ENCODE measurements at regions not wholly inside any gene's neighbourhood (a gene's known extent, or its start where the extent isn't known, plus 50 kb on each side); places are given as distances from the start of the nearest gene placed in this dataset.

DNA sequence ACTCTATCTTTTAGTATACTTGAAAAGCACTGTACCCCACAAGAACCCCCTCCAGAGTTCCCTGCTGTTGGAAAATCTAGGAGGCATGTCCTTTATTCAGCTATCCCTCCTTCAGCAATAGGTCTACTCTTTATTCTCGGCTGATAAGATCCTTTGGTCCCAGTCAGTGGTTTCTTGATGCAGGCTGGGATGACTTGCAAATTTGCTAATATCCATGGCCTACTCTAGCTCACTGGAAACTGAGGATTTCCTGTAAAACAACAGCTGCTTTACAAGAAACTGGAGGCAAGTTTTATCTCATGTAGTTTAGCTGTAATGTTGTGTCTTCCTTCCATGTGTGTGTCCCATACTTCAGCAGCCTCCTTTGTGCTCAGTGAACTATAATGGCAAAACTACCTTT is 183.9 kb upstream of the SCN7A start:
- no peak for DNase-seq (ENCODE audit: low spot score)
- TF ChIP-seq, protein P1, sequence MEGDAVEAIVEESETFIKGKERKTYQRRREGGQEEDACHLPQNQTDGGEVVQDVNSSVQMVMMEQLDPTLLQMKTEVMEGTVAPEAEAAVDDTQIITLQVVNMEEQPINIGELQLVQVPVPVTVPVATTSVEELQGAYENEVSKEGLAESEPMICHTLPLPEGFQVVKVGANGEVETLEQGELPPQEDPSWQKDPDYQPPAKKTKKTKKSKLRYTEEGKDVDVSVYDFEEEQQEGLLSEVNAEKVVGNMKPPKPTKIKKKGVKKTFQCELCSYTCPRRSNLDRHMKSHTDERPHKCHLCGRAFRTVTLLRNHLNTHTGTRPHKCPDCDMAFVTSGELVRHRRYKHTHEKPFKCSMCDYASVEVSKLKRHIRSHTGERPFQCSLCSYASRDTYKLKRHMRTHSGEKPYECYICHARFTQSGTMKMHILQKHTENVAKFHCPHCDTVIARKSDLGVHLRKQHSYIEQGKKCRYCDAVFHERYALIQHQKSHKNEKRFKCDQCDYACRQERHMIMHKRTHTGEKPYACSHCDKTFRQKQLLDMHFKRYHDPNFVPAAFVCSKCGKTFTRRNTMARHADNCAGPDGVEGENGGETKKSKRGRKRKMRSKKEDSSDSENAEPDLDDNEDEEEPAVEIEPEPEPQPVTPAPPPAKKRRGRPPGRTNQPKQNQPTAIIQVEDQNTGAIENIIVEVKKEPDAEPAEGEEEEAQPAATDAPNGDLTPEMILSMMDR (IDR thresholded peaks at IDR 0.05), result no peak
- H3K27me3 ChIP-seq, result no peaks in the 10 kb centered on the region

DNA sequence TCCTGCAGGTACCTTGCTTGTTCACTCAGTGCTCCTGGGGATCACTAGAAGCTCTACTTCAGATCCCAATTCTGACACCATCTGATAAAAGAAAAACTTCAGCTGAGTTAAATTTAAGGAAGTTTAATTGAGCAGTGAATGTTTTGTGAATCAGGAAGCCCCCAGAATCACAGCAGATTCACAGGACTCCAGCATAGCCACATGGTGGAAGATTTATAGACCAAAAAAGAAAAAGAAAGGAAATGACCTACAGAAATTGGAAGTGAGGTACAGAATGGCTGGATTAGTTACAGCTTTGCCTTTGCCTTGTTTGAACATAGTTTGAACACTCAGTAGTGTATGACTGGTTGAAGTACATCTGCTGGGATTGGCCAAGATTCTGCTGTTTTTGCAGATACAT is 182.7 kb upstream of the SCN7A start:
- H3K27ac ChIP-seq, result no peak overlapping the region
- H3K9me3 ChIP-seq, result no peaks in the 10 kb centered on the region
- no peaks in the 10 kb centered on the region for H3K4me1 ChIP-seq
- TF ChIP-seq, protein P1 (IDR thresholded peaks at IDR 0.05), result no peak
- no peaks in the 10 kb centered on the region for H3K36me3 ChIP-seq
- H3K4me3 ChIP-seq, result no peak overlapping the region
- no peaks in the 10 kb centered on the region for H3K27me3 ChIP-seq
- DNase-seq (ENCODE audit: low spot score), result no peak

More for the DNA sequence above, 183.9 kb upstream of the SCN7A start:
- Histone ChIP-seq H3K36me3 (no peaks in the 10 kb centered on the region), H3K9me3 (no peaks in the 10 kb centered on the region), H3K27ac (no peak overlapping the region), H3K4me1 (no peaks in the 10 kb centered on the region), H3K4me3 (no peak overlapping the region)

DNA sequence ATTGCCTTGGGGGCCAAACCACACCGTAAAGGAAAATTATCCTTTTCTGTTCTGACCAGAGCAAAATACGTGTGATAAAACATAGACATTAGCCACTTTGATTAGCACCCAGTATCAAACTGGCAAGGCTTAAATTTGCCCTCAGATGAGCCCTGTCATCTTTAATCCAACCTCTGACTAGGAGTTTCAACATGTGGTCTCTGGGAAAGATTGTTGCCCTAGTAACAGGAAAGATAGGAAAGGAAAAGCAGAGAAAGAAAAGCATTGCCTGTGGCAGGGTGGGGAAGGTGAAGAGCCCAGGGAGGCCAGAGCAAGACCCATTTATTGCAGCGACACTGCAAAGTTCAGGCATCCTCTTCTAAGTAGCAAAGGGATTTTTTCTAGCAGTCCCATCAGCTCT is 181.5 kb upstream of the SCN7A start:
- no peaks in the 10 kb centered on the region for H3K27me3 ChIP-seq
- DNase-seq (ENCODE audit: low spot score), result no peak
- TF ChIP-seq, protein P1 (IDR thresholded peaks at IDR 0.05), result no peak
- no peak overlapping the region for H3K4me3 ChIP-seq
- H3K36me3 ChIP-seq, result no peaks in the 10 kb centered on the region
- H3K9me3 ChIP-seq, result no peaks in the 10 kb centered on the region
- no peak overlapping the region for H3K27ac ChIP-seq
- H3K4me1 ChIP-seq, result no peaks in the 10 kb centered on the region

DNA sequence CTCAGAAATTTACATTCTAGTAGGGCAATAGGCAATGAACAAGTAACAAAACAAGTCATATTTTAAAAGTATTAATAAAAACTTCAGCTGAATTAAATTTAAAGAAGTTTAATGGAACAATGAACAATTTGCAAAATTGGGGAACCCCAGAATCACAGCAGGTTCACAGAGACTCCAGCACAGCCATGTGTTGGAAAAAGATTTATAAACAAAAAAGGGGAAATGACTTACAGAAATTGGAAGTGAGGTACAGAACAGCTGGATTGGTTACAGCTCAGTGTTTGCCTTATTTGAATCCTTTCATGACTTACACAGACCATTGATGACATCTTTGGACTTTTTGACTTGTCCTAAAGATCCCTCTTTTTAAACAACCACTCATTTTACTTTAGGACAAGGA is 179.9 kb upstream of the SCN7A start:
- DNase-seq (ENCODE audit: low spot score), result no peak

DNA sequence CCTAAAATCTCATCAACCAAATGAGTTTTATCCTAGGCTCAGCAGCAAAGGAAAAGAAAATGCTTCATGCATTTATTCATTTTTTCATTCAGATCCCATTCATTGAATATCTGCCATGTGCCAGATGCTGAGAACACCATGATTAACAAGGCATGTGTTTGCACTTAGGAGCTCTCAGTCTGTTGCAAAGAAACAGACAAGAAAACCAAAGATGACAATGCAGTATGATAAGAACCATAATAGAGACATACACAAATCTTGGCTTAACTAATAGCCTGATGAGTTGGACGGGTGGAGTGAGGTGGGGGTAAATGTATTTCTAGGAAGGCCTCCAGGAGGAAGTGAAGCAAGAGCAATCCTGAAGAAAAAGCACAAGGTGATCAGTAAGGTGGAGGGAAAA is 177.8 kb upstream of the SCN7A start:
- no peaks in the 10 kb centered on the region for H3K36me3 ChIP-seq
- TF ChIP-seq, protein P1 (IDR thresholded peaks at IDR 0.05), result no peak
- no peak overlapping the region for H3K4me3 ChIP-seq

More for the DNA sequence above, 179.9 kb upstream of the SCN7A start:
- H3K27ac ChIP-seq, result no peak overlapping the region
- no peaks in the 10 kb centered on the region for H3K9me3 ChIP-seq
- no peaks in the 10 kb centered on the region for H3K36me3 ChIP-seq
- no peaks in the 10 kb centered on the region for H3K4me1 ChIP-seq
- TF ChIP-seq, protein P1 (IDR thresholded peaks at IDR 0.05), result no peak
- H3K27me3 ChIP-seq, result no peaks in the 10 kb centered on the region
- no peak overlapping the region for H3K4me3 ChIP-seq

DNA sequence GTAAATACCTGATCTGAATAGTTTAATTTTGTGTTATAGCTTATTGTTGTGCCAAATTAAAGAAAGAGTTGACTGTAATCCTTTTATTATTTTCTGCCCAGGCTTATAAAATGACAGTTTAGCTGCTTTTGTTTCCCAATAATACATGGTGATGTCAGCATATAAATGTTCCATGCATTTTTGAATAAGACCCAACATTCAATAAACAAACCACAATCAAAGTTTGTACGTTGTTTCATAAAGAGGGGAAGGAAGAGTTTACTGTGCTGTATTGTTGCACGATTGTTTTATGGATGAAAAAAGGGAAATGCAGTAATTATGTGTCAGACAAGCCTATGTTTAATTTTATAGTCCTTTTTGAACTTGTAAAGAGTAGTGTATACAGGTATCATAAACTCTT is 177.2 kb upstream of the SCN7A start:
- Histone ChIP-seq H3K36me3 (no peaks in the 10 kb centered on the region), H3K4me1 (no peaks in the 10 kb centered on the region), H3K4me3 (no peak overlapping the region), H3K9me3 (no peaks in the 10 kb centered on the region), H3K27ac (no peak overlapping the region), H3K27me3 (no peaks in the 10 kb centered on the region)
- TF ChIP-seq, protein P1 (IDR thresholded peaks at IDR 0.05), result no peak
- no peak for DNase-seq (ENCODE audit: low spot score)

More for the DNA sequence above, 177.8 kb upstream of the SCN7A start:
- H3K9me3 ChIP-seq, result no peaks in the 10 kb centered on the region
- H3K27me3 ChIP-seq, result no peaks in the 10 kb centered on the region
- DNase-seq (ENCODE audit: low spot score), result no peak
- no peaks in the 10 kb centered on the region for H3K4me1 ChIP-seq
- H3K27ac ChIP-seq, result no peak overlapping the region
